ENCODE measurements at regions not wholly inside any gene's neighbourhood (a gene's known extent, or its start where the extent isn't known, plus 50 kb on each side); places are given as distances from the start of the nearest gene placed in this dataset.

- TF ChIP-seq ZNF462 (CRISPR knock-in tag; IDR thresholded peaks at IDR 0.05) (no peak), ZNF331 (CRISPR knock-in tag; IDR thresholded peaks at IDR 0.05; ENCODE audit: low read depth) (no peak), POLR2AphosphoS5 (IDR thresholded peaks at IDR 0.05; ENCODE audit: low read depth) (no peak), ZNF114 (CRISPR knock-in tag; IDR thresholded peaks at IDR 0.05) (no peak)
These were observed 672.6 kb upstream of the GYPC start (continued) for GRCh38 chr2:125983364-125983763.

GRCh38 chr2:126029316-126029715, 626.6 kb upstream of the GYPC start:
- Histone ChIP-seq H3K4me2 (no peak overlapping the region), H2AFZ (no peak overlapping the region), H3K4me3 (no peak overlapping the region), H3K27me3 (ENCODE audit: insufficient read depth) (no peaks in the 10 kb centered on the region), H3K4me1 (ENCODE audit: insufficient read depth) (peaks cover 6% of the 10 kb centered on the region), H3F3A (replicated peaks; ENCODE audit: low read depth) (no peaks in the 10 kb centered on the region), H3K36me3 (ENCODE audit: insufficient read depth) (peaks cover 3% of the 10 kb centered on the region; the same call in 1 of the 2 replicates), H3K9me2 (ENCODE audit: insufficient read depth) (no peaks in the 10 kb centered on the region), H4K20me1 (replicated peaks; ENCODE audit: insufficient read depth) (no peaks in the 10 kb centered on the region), H3K79me2 (replicated peaks; ENCODE audit: insufficient read depth) (no peaks in the 10 kb centered on the region), H3K27ac (ENCODE audit: low read depth) (no peak overlapping the region)
- H3K36me3 Mint-ChIP-seq (ENCODE audit: low read depth), result peaks cover 6% of the 10 kb centered on the region; the same call in 1 of the 3 replicates
- peaks cover 21% of the 10 kb centered on the region for H3K4me1 Mint-ChIP-seq
- peak; percentile 55 for DNase-seq (ENCODE audit: low spot score)
- H3K27me3 Mint-ChIP-seq (ENCODE audit: insufficient read depth, low read depth, poor library complexity), result no peaks in the 10 kb centered on the region
- no peak overlapping the region for H3K4me3 Mint-ChIP-seq
- peak; percentile 100 for ATAC-seq
- H3K27ac Mint-ChIP-seq, result peak overlapping the region; percentile 17
- peaks cover 10% of the 10 kb centered on the region; the same call in 2 of the 3 replicates for H3K9me3 Mint-ChIP-seq
- no peak for TF ChIP-seq REST (IDR thresholded peaks at IDR 0.05; ENCODE audit: unreplicated experiment)
- TF ChIP-seq ZNF462 (CRISPR knock-in tag; IDR thresholded peaks at IDR 0.05), result peak; percentile 97
